GM18907 (cell line): ENCODE measurements at regions not wholly inside any gene's neighbourhood (a gene's known extent, or its start where the extent isn't known, plus 50 kb on each side); places are given as distances from the start of the nearest gene placed in this dataset.

Experiments used
- ATAC-seq: cut with Tn5 transposase; IDR thresholded peaks from one replicate; pipeline ENCODE4 v1.9.1; 2021; ENCODE audit warnings: mild to moderate bottlenecking, moderate library complexity; ENCODE audit not compliant: unreplicated experiment

GRCh38 chr2:212945526-212945925 lies 205.9 kb downstream of the IKZF2 start:
- ATAC-seq: no peak

DNA sequence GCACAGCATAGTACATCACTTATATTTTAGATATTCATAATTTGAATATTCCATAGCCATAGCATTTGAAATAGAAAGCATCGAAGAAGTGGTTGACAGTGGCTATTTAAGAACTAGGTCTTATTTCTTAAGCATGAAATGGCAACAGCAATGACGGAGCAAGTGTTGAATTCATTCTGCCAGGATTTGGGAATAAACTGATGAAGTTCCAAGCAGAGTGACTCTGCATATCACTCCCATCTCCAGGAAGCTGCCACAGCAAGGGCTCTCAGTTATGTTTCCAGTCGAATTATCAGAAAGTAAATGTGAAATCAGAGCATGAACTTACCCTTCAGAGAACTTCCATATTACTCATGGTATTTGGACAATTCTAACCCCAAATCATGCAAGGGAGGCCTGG lies 208.1 kb downstream of the IKZF2 start:
- ATAC-seq: no peak

DNA sequence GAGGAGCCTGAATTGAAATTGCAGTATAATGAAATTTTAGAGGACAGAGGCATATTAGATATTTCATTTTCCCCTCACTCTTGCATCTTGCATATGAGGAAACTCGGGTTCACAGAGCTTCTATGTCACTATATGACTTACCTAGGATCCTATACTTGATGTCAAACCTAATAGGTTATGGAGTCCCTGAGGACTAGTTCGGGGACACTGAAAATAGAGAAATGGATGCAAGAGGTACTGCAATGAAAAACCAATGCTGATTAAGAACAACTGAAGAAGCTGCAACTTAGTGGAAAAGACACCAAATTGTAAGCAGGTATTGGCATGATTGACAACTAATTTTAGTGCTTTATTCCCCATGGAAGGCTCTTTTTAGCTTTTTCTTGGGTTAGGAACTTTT lies 210.1 kb downstream of the IKZF2 start:
- no peak for ATAC-seq

GRCh38 chr2:212940816-212941215 lies 210.6 kb downstream of the IKZF2 start:
- ATAC-seq: no peak

- no peak for ATAC-seq
These were observed 211.5 kb downstream of the IKZF2 start for GRCh38 chr2:212939777-212940531.

- ATAC-seq: no peak
These were observed 213.1 kb downstream of the IKZF2 start for GRCh38 chr2:212938144-212938793.

DNA sequence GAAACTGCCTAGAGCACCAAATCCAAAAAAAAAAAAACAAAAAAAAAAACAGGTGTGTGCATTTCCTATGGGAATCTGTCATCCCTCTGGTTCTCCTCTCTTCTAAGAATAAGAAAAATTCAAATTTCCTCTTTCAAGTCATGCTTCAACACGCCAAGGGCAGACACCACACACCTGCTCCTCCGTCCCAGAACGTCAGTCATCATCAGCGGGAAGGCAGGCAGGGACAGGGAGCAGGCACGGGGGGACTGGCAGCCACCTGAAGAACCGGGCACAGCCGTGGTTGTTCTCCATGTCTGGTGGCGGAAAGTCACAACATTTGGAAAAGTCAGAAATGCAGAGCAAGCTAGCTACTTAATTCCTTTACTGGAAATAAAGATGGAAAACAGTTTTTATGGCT lies 214.8 kb downstream of the IKZF2 start:
- no peak for ATAC-seq

- ATAC-seq: no peak
These were observed 215.7 kb downstream of the IKZF2 start for GRCh38 chr2:212935752-212936151.

GRCh38 chr2:212931271-212931670 lies 220.1 kb downstream of the IKZF2 start:
- ATAC-seq: no peak

GRCh38 chr2:212930556-212931260 lies 220.7 kb downstream of the IKZF2 start:
- no peak for ATAC-seq

GRCh38 chr2:212929971-212930370 lies 221.4 kb downstream of the IKZF2 start:
- no peak for ATAC-seq

- no peak for ATAC-seq
These were observed 222.3 kb downstream of the IKZF2 start for GRCh38 chr2:212929116-212929515.

DNA sequence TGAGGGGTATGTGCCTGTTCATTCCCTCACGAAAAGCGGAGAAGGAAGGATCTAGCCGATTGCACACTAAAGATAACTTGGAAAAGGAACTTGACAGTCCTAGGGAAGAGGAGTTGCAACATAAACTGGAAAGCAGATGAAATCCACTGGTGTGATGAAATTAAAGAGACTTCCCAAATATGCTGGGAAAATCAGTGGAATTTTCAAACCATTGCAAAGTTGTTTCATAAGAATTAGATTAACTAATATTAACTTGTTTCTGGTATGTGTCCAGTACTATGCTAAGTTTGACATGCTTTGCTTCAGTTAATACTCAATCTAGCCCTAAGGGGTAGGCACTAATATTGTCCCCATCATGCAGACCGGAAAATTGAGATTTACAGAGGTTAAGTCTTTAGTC lies 222.7 kb downstream of the IKZF2 start:
- ATAC-seq: no peak

GRCh38 chr2:212926940-212927339 lies 224.5 kb downstream of the IKZF2 start:
- no peak for ATAC-seq

DNA sequence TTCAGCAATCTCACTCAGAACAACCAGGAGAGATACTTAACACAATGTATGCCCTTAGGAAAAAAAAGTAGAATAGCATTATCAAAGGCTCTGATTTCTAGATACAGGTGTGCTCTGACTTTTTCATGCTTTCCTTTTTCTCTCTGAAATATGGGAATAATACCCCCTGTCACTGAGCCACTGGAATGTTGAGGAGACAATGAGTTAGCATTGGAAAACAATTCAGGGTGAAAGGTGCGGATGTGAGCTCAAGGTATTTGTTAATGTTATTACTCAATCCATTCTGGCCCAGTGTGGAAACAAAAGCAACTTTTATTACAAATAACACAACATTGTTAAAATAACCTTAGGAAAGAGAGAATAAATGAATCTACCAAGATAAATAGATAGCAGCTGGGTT lies 228.0 kb downstream of the IKZF2 start:
- no peak for ATAC-seq

- ATAC-seq: no peak
These were observed 228.7 kb downstream of the IKZF2 start for GRCh38 chr2:212922701-212923100.

DNA sequence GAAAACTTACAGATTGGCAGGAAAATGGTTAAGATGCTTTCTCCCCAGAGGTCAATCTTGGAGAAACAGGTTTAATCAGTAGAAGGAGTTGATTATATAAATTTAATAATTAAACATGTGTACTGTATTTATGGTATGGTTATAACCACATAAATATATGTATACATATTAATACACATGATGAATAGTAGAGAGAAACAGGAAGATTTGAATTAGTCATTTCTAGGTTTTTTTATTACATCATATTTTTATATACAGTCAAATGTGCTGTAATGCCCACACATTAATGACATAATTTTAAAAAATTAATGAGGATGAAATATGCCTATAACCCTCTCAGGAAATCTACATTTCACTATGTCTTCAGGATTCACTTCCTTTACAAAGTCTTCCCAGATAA lies 229.7 kb downstream of the IKZF2 start:
- ATAC-seq: no peak

GRCh38 chr2:212921061-212921460 lies 230.4 kb downstream of the IKZF2 start:
- no peak for ATAC-seq

DNA sequence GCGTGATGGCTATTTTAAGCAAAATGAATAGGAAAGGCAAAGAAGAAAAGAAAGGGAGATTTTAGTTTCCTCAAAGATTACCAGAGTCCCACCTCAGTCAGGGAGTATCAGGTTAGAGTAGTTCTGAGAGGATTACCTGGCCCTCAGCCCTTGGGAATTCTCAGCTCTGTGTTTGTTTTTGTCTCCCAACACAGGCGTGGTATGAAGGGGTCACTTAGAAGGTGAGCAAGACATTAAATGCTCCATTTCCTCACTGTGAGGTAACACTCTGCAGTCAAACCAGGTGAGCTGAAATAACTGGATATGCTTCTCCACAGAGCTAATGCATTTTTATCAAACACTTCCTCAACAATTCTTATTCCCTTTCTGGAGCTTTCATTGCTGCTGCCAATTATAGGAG lies 232.2 kb downstream of the IKZF2 start:
- ATAC-seq: no peak

DNA sequence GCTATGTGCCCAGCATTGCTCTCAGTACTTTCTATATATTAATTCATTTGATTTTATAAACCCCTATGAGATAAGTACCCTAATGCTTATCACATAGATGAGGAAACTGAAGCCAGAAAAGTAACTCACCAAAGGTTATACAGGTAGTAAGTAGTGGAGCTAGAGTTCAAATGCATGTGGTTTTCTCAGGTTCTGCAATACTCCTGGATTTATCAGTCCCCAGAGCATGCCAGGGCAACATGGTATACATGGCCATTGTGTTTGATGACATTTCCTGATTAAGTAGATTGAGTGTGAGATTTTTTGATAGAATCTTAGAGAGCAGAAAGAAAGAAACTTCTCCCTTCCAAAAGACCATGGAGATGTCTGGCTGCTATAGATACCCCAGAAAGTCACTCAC lies 233.1 kb downstream of the IKZF2 start:
- ATAC-seq: no peak

DNA sequence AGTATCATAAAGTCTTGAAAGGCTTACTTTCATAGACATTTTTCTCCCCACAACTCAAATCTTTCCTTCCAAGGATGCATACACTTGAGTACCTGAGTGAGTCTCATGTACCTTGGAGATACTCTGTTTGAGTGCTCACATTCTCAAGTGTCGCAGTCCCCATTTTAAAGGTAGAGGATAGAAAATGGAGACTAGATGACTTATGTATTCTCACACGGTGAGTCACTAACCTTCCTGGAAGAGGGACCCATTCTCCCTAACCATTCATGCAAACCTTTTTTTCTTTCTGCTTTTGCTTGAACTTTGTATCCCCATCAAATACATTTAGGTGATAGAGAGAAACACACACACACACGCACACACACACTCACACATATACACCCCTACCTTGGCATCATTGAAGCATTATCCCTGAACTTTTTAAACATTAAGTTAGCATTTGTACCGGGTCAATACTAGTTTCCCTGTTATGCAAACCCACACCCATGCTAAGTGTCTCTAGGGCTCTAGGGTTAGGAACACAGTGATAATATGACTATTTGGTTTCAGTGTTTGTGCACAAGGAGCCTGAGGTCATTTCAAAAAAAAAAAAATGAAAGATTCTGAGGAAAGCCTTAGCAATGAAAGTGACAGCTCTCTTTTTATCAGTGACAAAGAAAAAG lies 236.2 kb downstream of the IKZF2 start:
- peak; percentile 74 for ATAC-seq

DNA sequence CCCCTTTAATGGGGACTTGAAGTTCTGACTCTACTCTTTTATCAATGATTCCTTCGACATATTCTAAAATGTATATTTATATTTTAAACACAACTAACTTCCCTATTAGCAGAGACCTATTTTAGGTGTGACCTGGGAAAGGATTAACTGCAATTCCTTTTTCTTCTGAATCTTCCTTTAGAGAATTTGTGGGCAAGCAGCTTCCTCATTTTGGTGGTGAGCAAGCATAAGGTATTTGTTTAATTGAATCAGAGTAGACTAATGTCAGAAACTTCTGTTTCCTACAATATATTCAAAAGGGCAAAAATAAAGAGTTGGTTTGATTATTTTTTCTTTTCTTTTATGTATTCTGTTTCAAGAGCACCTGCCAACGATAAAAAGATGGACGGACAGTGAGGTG lies 237.0 kb downstream of the IKZF2 start:
- ATAC-seq: peak; percentile 38
